ENCODE measurements at regions not wholly inside any gene's neighbourhood (a gene's known extent, or its start where the extent isn't known, plus 50 kb on each side); places are given as distances from the start of the nearest gene placed in this dataset.

DNA sequence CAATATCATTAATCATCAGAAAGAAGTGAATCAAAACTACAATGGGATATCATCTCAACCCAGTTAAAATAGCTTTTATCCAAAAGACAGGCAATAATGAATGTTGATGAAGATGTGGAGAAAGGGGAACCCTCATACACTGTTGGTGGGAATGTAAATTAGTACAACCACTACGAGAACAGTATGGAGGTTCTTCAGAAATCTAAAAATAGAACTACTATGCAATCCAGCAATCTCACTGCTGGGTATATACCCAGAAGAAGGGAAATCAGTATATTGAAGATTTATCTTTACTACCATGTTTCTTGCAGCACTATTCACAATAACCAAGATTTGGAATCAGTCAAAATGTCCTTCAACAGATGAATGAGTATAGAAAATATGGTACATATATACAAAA, 189.8 kb downstream of the HHIPL2 start:
- DNase-seq = no peak

- no peak for DNase-seq
Measured at GRCh38 chr1:222357252-222357651, 190.7 kb downstream of the HHIPL2 start.

DNA sequence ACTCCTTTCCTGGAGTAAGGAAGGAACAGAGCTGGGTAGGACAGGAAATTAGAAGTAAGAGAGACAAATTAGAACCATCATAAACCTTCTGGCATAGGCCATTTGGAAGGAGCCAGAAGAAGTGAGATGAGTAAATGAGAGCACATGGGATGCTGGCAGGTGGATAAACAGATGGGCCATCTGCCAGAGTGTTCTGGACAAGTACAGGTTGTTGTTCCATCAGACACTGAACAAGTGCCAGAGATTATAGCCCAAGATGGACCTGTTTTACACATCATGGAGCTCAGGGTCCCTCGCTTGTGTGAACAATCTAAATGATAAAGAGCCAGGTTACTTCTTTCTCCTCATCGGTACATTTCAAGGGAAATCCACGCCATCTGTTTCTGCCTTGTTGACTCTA, 200.3 kb downstream of the HHIPL2 start:
- no peak for DNase-seq

DNA sequence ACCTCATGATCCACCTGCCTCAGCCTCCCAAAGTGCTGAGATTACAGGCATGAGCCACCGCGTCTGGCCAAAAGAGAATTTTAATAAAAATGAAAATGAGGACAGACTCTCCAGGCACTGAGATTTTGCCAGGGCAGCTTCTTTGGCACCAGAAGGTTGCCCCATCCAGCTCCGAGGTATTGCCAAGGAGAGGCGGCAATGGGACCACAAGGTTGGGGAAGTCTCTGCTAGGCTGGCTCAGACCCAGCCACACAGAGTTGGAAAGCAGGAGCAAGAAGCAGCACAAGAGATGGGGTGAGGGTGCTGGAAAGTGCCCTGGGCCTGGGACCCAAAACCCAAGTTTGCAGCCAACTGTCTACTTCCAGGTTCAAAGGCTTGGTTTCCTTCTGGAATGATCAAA, 200.9 kb downstream of the HHIPL2 start:
- no peak for DNase-seq

GRCh38 chr1:222339376-222339947, 208.4 kb downstream of the HHIPL2 start:
- no peak for DNase-seq

GRCh38 chr1:222335586-222335985, 212.3 kb downstream of the HHIPL2 start:
- DNase-seq = no peak

GRCh38 chr1:222334026-222334680, 213.8 kb downstream of the HHIPL2 start:
- no peak for DNase-seq

DNA sequence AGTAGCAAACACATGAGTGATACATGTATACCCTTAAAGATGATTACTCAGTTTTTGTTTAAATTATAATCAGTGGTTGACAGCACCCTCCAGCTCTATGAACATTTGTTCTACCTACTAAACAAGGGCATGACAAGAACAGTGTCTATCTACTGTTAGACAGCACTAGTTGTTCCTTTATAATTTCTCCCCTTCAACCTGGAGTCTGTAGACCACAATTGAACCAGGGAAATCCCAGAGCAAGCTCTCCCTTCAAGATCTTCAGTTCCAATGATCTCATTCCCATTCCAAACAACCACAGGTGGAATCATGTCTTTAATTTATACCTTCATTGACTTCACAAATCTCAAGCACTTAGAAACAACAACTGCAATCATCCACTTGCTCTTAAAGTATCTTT, 216.1 kb downstream of the HHIPL2 start:
- DNase-seq = no peak

DNA sequence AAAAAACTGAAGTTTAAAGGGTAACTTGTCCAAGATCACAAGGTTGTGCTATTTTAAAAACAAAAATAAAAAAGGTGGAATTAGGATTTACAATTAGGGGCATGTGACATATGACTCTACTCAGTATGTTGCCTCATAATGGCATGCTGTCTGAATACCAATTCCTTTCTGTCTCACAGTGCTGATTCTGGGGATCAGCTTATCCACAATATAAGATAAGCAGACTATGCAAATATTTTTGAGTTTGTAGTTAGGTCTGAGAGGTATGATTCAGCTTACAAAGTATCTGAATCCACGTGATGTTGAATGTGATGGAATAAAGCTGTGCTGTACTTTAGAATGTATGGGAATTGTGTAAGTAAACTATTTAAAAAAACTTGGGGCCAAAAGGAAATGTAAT, 216.6 kb downstream of the HHIPL2 start:
- no peak for DNase-seq

DNA sequence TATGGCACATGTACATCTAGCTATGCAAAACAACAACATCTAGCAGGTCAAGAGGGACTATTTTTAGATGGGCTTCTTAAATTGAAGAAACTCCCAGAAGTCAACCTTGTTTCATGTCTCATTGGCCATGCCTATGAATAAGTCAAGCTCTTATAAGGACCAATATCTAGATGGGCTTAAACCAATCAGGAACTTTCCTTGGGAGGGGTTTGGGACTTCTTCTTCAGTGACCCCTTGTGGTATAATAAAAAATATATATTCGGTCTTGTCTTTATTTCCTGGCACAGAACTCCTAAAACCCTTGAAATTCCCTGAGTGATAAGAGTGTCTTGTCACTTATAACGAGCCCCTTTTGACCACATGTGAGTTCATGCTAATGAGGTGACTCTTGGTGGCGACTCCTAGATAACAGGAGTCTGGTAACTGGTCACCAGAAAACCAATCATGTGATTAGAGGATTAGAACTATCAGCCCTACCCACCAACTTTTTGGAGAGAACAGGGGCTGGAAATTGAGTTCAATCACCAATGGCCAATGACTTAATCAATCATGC, 218.3 kb downstream of the HHIPL2 start:
- no peak for DNase-seq

DNA sequence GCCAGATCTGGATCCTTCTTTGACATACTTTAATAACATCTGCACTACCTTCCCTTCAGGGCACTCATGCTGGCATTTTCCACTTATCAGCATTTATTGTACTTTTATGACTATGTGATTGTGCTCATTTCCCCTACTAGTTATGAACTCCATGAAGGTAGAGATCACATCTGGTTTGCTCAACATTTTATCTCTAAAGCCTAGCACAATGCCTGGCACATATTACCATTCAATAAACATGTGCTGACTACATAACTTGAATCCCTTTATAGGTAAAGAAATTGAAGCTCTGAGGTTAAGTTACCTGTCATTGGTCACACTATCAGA, 221.2 kb downstream of the HHIPL2 start:
- DNase-seq = no peak

- no peak for DNase-seq
Measured at GRCh38 chr1:222326006-222326709, 221.7 kb downstream of the HHIPL2 start.

DNA sequence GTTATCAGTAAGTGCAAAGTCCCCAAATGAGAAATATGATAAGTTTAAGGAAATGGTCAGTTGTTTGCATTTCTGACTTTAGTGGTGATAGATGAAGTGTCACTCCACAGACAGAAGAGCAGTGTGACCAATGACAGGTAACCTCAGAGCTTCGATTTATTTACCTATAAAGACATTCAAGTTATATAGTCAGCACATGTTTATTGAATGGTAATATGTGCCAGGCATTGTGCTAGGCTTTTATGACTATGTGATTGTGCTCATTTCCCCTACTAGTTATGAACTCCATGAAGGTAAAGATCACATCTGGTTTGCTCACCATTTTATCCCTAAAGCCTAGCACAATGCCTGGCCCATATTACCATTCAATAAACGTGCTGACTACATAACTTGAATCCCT, 222.4 kb downstream of the HHIPL2 start:
- no peak for DNase-seq

DNA sequence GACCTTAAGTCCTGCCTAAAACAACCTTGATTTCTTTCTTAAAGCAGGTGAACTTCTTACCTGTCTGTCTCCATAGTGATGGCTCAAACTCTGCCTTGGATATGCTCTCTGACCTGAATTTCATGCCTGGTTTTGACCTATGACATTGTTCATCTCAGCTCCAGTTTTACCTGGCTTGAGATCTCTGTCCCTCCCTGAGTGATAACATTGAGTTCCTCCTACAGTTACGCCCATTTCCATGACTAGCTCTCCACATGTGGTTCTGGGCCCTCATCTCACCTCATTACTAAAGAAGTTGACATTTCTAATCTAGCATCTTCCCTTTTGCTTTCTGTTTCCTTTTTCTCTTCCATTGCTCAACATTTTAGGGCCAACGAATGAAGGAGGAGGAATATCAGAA, 233.1 kb downstream of the HHIPL2 start:
- DNase-seq = no peak

DNA sequence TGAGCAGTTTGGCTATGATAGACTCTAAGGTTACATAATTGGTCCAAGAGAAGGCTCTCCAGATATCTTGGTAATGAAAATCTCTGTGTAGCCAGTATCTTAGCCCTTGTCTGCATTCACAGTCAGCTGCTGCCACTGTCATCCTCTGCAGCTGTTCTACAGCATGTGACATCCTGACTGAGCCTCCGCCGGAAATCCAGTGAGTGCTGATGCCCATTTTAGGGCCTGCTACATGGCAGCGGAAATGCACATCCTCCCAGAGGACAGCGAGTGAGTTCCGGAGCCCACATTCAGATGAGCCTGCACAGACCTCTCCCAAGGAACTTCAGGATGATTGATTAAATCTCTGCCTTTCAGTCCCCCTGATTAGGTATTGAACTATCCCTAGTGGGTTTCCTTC, 237.1 kb downstream of the HHIPL2 start:
- DNase-seq = no peak

- DNase-seq = no peak
Measured at GRCh38 chr1:222307621-222308020, 240.3 kb downstream of the HHIPL2 start.

DNA sequence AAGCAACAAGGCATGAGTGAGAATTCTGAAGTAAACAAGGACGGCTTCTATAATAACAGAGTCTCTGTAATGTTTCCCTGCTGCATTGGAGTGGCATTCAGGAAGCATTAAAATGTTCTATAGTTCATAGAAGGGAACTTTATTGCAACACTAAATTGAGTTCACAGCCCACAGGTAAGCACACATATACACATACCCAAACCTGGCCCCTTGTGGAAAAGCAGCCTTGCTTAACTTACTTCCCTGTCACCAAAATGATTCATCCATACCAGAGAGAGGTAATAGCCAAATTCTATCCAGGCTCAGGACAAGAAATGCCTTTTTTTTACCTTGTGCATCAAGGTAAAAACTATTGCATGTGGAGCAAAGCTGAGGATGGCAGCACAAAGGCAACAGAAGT, 241.4 kb downstream of the HHIPL2 start:
- DNase-seq = no peak

- no peak for DNase-seq
Measured at GRCh38 chr1:222306011-222306410, 241.9 kb downstream of the HHIPL2 start.

DNA sequence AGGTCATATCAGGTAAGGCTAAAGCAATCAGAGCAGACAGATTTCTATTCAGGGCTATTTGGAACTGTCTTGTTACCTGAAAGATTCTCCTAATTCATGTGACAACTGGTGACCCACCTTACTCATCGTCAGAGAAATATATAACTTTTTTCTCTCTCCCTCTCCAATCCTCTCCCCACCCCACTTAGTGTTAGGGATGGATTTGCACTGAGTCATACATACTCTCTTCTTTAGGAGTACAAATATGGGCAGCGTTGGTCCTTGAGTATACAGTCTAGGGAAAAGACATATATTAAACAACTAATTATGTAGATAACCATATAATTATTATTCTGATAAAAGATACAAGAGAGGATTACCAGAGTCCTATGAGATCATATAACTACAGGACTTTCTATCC, 246.3 kb downstream of the HHIPL2 start:
- DNase-seq = no peak

DNA sequence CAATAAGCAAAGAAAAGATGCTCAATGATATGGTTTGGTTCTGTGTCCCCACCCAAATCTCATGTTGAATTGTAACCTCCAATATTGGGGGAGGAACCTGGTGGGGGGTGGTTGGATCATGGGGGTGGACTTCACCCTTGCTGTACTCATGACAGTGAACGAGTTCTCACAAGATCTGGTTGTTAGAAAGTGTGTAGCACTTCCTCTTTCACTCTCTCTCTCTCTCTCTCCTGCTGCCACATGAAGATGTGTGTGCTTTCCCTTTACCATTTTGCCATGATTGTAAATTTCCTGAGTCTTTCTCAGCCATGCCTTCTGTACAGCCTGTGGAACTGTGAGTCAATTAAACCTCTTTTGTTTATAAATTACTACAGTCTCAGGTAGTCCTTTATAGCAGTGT, 248.4 kb downstream of the HHIPL2 start:
- no peak for DNase-seq

DNA sequence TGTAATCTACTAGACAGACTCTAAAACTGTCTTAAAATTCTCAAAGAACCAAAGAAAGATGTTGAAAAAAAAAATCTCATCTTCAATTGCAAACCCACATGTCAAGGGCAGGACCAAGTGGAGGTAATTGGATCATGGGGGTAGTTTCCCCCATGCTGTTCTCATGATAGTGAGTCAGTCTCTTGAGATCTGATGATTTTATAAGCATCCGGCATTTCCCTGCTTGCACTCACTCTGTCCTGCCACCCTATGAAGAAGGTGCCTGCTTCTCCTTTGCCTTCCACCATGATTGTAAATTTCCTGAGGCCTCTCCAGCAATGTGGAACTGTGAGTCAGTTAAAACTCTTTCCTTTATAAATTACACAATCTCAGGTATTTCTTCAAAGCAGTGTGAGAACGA, 257.0 kb downstream of the HHIPL2 start:
- no peak for DNase-seq

GRCh38 chr1:222288053-222288452, 259.9 kb downstream of the HHIPL2 start:
- no peak for DNase-seq

- DNase-seq = no peak
Measured at GRCh38 chr1:222286011-222286410, 261.9 kb downstream of the HHIPL2 start.

- no peak for DNase-seq
Measured at GRCh38 chr1:222285526-222285925, 262.4 kb downstream of the HHIPL2 start.

DNA sequence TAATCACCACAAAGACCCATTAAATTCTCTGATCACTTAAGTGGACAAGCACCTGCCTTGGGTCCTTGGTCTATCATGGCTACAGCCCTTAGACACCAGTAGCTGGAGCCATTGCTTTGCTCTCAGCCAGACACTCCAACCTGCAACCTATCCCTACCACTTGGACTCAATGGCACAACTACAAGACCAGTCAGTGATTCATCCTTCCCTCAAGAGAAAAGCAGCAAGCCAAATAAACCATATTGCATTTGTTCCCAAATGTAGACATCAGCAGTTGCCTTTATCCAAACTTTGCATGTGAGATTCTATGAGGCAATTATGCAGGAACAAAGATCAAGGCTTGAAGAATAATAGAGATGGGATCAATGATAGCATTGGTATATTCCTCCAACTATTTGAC, 263.4 kb downstream of the HHIPL2 start:
- no peak for DNase-seq
